ENCODE measurements at regions not wholly inside any gene's neighbourhood (a gene's known extent, or its start where the extent isn't known, plus 50 kb on each side); places are given as distances from the start of the nearest gene placed in this dataset.

DNA sequence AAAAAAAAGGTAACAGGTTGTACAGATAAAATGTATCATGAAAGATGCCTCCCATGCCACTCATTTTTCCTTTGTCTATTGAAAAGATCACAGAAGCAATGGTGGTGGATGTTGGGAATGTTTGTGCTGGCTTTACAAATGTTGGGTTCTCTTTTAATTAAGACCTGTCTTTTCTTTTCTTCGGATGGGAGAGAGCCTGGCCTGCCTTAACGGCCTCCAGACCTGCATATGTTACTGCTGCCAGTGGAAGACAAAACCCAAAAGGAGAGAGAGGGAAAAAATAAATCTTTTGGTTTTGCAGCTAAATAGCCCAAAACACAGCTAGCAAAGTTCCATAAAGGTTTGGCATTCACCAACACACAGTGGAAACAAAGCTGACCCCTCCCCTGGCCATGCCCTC is 50.5 kb upstream of the FZD7 start:
- no peak overlapping the region for H3K4me3 ChIP-seq (ENCODE audit: severe bottlenecking)
- TF ChIP-seq, protein P1, sequence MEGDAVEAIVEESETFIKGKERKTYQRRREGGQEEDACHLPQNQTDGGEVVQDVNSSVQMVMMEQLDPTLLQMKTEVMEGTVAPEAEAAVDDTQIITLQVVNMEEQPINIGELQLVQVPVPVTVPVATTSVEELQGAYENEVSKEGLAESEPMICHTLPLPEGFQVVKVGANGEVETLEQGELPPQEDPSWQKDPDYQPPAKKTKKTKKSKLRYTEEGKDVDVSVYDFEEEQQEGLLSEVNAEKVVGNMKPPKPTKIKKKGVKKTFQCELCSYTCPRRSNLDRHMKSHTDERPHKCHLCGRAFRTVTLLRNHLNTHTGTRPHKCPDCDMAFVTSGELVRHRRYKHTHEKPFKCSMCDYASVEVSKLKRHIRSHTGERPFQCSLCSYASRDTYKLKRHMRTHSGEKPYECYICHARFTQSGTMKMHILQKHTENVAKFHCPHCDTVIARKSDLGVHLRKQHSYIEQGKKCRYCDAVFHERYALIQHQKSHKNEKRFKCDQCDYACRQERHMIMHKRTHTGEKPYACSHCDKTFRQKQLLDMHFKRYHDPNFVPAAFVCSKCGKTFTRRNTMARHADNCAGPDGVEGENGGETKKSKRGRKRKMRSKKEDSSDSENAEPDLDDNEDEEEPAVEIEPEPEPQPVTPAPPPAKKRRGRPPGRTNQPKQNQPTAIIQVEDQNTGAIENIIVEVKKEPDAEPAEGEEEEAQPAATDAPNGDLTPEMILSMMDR (IDR thresholded peaks at IDR 0.05; ENCODE audit: poor library complexity, severe bottlenecking) = no peak
- DNase-seq (ENCODE audit: low spot score) (no peak), ATAC-seq (ENCODE audit: low read depth) (no peak)
- H3K9me3 ChIP-seq (ENCODE audit: severe bottlenecking) = no peaks in the 10 kb centered on the region
- H3K27me3 ChIP-seq (ENCODE audit: insufficient read depth, poor library complexity, severe bottlenecking) = no peaks in the 10 kb centered on the region
- no peaks in the 10 kb centered on the region for H3K4me1 ChIP-seq (ENCODE audit: insufficient read depth, poor library complexity, severe bottlenecking)
- no peaks in the 10 kb centered on the region for H3K36me3 ChIP-seq (ENCODE audit: low read depth)
- no peak overlapping the region for H3K27ac ChIP-seq (ENCODE audit: poor library complexity, severe bottlenecking)

DNA sequence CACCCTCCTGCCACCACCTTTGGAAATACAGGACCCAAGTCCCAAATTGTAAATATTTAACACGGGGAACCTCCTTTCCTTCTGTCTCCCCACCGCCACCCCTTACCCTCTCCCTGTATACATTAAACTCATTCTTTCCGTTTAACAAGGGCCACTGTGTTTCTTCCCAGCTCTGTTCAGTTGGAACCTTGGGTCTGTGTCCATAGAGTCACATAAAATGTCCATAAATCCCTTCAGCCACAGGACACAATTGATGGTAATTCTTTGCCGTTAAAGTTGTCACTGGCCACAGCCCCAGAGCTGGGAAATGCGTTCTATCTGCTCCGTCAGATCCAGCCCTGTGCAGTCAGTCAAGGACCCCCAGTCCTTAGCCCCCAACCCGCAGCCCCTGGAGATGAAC is 49.9 kb upstream of the FZD7 start:
- Histone ChIP-seq H3K36me3 (ENCODE audit: low read depth) (no peaks in the 10 kb centered on the region), H3K27me3 (ENCODE audit: insufficient read depth, poor library complexity, severe bottlenecking) (no peaks in the 10 kb centered on the region), H3K4me3 (ENCODE audit: severe bottlenecking) (no peak overlapping the region), H3K4me1 (ENCODE audit: insufficient read depth, poor library complexity, severe bottlenecking) (no peaks in the 10 kb centered on the region), H3K27ac (ENCODE audit: poor library complexity, severe bottlenecking) (no peak overlapping the region), H3K9me3 (ENCODE audit: severe bottlenecking) (no peaks in the 10 kb centered on the region)
- no peak for DNase-seq (ENCODE audit: low spot score)
- no peak for ATAC-seq (ENCODE audit: low read depth)
- TF ChIP-seq, protein P1 (IDR thresholded peaks at IDR 0.05; ENCODE audit: poor library complexity, severe bottlenecking) = no peak

All from RWPE2 (cell line).